Activated CD4-positive, alpha-beta T cell treated with anti-CD3 and anti-CD28 coated beads, Interleukin-2, amount 50 U/mL, for 48 hours (primary cell): ENCODE measurements at regions not wholly inside any gene's neighbourhood (a gene's known extent, or its start where the extent isn't known, plus 50 kb on each side); places are given as distances from the start of the nearest gene placed in this dataset.

ENCODE experiments used
- DNase-seq, 2 experiments: peaks; one replicate each; pipeline ENCODE4 v3.0.0-alpha.2; 2020

DNA sequence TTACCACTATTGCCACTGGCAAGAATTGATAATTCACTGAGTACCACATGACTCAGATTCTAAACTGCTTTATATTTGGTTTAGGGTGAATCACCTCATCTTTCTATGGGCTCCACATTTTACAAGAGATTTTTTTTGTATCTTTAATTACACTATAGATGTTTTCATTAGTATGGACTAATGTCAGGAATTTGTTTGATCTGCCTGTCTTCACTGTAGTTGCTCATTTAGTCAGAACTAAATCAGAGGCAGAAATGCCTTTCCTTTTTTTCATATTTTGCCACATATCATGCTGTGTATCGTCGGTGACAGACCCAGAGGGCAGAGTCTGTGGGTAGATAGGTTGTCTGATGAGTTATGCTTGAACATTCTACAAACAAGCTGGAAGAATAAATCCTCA, 524.1 kb downstream of the METTL15 start:
- no peak for DNase-seq

DNA sequence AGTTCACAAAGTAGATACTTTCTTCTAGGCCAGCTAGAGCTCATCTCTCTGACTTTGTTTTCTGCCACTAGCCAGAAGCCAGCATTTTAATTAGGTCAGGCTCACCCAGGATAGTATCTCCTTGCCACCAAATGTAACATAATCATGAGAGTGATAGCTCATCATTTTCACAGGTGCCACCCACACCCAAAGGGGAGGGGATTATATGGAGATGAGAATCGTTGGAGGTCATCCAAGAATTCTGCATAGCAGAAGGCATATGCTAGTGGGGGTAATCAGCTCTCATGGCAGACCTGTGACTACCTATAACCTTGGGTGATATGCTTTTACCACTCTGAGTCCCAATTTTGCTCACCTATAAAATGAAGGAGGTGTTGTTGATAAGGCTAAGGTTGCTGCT, 523.0 kb downstream of the METTL15 start:
- no peak for DNase-seq

DNA sequence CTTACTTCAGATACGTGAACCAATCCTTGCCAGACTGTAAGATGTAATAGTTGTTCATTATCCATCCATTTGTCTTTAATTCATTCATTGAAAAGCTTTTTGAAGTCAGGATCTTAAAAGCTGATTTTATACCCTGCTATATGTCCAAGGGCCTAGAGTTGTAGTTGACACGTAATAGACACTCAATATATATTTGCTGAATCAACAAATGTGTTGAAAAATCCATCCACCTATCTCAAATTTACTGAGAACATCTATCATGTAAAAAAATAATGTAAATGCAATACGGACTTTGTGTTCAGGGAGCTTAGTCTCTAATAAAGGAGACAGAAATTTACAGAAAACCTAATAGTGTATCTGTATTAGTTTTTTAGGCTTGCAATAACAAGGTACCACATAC, 521.0 kb downstream of the METTL15 start:
- no peak for DNase-seq

DNA sequence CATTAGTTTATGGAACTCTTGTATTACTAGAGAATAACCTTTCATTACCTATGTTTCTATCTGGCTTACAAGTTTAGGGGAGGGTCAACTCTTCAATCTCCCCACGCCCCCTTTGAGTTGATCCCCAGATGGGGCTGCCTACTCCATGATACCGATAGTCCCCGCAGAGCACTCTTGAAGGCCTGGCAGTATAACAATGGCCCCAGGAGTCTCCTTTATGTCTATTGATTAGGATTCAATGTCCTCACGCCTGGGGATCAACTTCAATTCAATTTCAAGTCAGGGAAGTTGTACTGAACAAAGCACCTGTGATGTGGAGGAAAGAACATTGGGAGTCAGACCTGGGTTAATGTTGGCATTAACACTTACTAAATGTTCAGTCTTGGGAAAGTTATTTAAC, 520.2 kb downstream of the METTL15 start:
- no peak for DNase-seq

DNA sequence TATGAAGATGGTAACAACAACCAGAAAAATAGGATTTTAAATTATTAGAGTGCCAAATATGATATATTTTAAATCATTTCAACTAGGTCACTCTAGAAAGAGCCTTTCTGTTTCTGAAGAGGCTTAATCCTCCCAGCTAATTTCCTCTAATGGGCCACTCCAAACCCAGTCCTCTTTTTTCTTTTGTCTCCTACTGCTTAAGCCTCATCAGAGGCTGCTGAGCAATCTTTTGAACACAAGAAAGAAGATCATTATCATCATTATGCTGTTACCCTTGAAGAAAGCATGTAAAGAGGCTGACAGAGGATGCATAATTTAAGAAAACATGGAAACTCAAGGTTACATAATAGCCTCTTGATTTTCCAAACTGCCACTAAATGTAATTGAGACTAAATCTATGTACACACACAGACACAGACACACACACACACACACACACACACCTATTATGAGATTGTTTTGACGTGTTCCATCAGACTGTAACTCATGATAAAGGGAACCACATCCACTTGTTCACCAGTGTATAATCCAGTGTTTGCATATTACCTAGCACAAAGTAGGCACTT, 519.6 kb downstream of the METTL15 start:
- DNase-seq, result no peak

DNA sequence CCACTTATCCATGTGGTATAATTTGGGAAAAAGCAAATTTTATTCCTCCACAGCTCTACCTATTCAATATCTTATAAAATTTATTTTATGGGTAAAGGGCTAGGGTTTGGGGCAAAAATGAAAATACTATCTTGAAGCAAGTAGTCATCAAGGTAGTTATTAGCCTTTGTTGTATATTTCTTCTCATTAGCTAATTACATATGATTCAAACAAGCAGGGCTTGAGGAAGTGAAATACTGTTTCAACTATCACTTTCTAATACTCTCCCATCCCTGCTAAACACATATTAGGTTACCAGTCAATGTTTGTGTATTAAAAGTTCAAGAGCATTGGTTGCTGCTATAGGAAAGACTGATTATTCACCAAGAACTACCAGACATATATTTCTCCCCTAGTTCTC, 517.3 kb downstream of the METTL15 start:
- no peak for DNase-seq

DNA sequence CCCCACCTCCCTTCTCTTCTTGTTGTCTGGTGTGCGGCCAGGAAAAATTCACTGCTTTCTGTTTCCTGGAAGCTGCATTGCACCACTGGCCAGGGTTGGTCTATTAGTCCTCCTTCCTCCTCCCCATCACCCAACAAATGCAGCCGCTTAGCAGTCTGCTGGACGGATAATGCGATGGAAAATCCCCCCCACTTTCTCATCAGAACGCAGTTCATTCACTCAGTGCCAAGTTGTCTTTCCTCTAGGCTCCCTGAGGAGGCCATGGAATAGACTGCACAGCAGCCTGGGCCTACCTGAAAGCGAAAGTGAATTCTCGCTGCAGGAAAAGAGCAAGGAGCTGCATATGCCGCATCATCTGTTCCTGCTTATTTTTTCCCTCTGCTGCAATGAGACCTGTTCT, 513.6 kb downstream of the METTL15 start:
- DNase-seq, result no peak

DNA sequence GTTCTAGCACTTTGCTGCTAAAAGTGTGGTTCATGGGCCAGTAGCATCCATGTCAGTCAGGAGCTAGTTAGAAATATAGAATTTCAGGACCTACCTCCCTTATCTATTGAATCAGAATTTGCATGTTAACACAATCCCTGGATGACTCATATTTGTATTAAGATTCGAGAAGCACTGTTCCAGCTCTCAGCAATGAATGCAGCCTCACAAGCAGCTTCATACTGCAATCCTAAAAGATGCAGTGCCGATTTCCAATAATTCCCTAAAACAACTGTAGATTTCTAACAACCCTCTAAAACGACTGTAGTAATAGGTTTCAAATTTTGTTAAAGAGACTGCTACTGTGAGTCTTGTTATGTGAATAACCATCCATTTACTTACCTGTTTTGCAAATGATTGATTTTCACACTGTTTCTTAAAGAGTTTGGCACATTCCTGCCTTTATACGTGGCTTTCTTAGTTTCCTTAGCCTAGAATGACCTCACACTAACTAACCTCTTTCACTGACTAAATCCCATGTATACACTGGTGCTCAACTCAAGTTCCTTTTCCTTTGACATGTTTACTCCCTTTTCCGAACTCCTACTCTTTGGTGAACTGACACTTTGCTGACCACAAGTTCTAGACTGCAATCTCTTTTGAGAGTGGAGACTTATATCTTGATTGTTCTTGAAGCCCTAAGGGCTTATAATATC, 511.8 kb downstream of the METTL15 start:
- no peak for DNase-seq

DNA sequence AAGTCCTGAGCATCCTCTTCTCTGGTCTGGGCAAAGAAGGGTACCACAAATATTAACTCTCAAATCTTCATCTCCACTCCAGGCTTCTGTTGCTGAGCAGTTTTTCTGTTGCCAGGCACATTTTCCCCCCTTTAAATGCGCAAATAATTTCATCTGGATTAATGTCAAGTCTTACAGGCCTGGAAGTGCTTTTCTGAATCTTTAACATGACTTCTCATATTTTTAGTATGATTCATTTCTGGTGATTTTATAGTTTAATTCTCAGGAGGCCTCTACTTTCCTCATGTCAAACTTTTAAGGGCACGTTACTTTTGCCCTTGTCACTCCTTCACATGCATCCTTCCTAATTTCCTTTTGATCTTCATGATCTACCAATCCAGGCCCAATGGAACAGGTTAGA, 510.2 kb downstream of the METTL15 start:
- DNase-seq, result no peak

DNA sequence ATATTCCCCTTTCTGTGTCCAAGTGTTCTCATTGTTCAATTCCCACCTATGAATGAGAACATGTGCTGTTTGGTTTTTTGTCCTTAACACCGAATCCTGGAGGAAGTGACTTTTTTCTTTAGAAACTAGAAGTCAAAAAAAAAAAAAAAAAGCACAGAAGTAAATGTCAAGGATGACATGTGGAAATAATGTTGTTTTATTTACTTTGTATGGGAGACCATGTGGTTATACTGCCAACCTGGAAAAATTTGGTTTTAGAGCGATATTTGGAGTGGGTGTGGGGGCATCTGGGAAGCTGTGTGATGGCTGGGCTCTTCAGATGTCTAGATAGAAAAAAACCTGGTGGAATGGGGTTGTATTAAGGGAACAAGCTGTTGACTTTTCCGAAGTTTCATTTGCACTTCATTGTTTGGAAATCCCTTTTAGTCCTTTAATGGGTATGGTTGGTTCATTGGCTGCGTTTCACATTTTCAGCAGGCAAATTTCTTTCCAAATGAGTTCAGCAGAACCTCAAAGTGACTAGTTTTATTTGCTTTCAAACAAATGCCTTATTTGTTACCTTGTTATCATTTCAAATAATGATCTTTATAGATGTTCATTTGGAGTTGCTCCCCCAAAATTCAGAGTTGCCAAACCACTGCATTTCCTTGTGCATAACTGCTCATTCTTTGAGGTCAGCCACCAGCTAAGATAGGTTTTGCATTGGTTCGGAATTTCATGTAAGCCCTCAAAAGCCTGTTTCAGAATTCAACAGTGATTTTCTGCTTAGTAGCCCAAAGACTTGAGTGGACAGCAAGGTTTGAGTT, 508.2 kb downstream of the METTL15 start:
- no peak for DNase-seq

DNA sequence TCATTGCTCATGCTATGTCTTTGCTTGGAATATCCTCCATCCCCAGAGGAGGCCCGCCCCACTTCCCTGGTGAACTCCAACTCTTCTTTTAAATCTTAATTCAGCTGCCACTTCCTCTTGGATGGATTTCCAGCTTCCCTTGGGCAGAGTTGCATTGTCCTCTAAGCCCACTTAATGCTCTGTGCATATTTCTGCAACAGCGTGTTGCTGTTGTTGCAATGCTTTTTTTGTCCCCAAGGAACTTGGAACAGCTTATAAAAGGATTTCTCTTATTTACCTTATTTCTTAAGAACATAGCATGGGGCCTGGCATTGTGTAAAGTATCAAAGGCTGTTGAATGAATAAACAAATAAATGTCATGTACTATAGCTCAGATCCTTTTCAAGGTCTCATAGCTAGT, 507.4 kb downstream of the METTL15 start:
- no peak for DNase-seq

DNA sequence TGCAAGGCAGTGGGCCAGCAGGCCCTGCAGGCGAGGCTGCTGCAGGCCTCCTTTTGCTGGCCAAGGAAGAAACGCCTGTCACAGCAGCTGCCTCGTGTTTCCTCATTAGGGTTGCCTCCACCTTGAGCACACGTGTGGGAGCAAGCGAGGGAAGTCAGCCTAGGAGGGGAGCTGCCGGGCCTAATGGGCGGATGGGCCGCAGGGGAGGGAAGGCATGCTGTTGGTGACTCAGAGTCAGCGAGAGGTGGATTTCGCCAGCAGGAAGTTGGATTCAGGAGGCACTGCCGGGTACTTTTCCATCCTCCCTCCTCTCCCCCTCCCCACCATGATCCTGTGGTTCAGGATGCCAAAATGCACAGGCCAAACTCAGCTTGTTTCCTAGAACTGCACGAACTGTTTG, 498.7 kb downstream of the METTL15 start:
- no peak for DNase-seq

DNA sequence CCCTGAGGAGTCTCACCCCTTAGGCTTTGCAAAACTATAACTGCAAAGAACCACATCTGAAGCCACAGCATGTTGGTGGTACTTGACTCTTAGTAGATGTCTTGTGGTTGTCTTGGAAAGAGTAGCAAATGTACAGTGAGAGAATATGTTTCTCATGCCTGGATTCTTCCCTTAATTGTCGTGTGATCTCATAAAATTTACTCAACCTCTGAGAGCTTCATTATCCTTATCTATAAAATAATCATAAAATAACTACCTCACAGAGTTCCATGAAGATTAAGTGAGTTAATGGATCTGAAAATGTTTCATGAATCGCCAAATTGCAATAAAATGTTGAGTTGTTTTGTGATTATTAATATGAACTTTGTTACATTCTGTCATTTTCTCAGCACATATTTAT, 491.5 kb downstream of the METTL15 start:
- DNase-seq, result no peak

DNA sequence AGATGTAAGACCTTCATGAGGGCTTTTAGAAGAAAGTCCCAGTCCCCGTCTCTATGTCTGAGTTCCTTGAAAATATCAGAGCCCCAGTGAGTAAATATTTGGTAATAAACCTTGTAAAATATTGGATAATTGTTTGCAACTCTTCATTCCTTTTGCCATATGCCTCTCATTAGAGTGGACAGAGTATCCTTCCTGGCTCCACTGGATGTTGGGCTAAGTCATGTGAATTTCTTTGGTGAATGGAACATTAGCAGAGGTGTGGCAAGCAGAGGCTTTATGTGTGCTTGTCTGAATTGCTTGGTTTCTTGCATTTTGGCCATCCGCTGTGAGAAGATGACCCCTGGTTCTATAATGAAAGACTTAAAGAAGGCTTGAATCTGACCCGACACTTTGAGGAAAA, 490.3 kb downstream of the METTL15 start:
- DNase-seq, result no peak

DNA sequence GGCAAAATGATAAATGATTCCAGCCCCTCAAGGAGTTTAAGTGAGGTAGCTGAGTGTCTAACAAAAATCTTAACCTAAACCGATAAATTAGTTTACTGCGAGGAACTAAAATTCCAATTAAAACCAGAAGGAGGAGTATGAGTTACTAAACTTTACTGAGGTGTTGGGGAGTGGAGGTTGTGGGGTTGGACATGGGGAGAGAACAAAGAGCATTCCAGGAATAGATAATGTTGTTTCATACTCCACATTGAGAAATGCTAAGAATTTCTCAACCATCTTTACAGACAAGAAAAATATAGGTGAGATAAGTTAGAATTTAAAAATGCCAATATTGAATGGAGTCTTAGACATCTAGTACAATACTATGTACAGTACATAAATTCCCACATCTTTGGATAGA, 488.6 kb downstream of the METTL15 start:
- DNase-seq, result no peak

DNA sequence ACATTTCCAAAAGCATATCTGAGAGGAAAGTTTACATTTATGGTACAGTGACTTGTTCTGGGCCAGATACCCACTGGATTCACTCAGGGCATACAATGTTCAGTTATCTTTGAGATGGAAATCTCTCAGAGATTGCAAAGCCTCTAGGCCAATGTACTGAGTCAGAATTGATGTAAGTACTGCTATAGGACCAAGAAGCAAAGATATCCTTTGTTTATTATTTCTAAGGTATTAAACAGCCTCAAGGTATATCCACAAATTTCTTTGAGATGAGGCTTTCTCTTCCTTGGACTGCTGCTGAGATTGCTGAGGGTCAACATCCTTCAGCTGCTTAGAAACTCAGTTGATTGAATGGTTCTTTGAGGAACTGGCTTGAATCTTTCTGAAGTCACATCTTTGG, 484.0 kb downstream of the METTL15 start:
- no peak for DNase-seq

DNA sequence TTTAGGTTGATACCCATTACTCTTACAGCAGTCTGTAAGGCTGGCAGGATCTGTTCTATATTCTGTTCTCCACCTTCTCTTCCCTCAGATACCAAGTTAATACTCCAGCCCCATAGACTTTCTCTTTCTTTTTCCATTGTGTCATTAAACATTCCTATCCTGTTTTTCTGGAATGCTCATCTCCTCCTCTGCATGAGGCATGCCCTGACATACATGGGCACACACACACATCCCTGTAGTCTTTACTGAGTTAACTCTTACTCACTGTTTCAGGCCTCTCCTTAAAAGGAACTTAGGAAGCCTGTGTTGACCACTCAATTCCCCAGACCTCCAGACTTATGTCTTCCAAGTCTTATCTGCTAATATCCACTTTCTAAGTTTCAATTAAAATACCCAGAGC, 476.8 kb downstream of the METTL15 start:
- DNase-seq, result no peak

DNA sequence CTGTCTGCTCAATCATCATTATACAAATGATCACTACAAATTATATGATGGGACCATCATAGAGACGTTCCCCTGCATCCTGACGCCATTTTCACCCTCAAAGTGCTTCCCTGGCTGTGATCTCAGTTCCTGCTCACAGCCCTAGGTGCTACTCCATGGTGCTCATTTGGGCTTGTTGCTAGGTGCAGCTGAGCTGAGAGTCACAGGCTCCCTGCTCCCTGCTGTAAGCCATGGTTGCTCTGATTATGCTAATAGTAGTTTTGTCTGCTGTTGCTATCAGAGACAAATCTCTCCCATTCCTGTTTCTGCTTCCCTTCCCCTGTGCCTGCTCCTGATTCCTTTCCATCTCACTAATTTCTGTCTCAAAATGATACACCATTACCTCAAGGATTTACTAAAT, 474.3 kb downstream of the METTL15 start:
- DNase-seq, result no peak

DNA sequence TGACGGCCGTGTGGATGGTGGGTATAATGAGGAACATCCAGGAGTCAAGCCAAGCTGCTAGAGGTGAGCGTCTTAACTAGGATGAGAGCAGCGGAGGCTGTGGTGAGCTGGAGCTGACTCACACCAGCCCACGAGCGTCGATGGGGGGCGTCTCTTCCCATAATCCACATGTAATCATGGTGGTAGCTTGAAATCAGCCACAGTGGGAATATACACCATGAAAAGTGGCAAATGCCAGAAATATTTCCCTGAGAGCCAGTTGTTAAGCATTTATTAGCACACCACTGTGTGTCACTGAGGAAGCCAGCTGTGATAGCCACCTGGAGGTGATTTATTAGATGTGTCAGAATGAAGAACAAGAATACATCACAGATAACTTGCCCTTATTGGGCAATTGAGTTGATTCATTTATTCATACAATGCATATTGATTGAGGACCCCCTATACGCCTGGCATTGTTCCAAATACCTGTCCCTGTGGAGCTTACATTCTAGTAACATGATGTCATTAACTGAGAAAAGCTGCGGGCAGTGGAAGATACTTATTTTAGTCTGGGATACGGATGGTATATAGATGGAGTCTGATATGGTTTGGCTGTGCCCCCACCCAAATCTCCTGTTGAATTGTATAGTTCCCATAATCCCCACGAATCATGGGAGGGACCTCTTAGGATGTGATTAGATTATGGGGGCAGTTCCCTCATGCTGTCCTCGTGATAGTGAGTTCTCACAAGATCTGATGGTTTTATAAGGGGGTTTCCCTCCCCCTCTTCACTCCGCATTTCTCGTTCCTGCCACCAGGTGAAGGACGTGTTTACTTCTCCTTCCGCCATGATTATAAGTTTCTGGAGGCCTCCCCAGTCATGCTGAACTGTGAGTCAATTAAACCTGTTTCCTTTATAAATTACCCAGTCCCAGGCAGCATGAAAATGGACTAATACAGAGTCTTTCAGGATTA, 473.4 kb downstream of the METTL15 start:
- DNase-seq, result no peak

DNA sequence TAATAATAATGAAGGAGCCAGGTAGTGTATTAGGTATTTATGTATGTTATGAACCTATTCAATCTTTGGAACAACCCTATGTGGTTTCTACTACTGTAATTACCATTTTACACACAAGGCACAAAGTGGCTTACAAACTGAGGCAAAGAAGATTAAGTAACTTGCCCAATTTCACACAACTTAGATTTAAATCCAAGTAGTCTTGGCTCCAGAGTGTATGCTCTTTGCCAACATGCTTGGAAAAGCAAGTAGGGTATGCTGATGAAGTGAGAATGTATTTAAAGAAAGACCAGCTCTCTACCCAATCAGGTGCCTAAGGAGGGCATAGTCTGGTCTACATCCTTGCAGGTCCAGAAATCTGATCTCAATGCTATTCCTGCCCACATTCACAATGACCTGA, 463.2 kb downstream of the METTL15 start:
- no peak for DNase-seq

DNA sequence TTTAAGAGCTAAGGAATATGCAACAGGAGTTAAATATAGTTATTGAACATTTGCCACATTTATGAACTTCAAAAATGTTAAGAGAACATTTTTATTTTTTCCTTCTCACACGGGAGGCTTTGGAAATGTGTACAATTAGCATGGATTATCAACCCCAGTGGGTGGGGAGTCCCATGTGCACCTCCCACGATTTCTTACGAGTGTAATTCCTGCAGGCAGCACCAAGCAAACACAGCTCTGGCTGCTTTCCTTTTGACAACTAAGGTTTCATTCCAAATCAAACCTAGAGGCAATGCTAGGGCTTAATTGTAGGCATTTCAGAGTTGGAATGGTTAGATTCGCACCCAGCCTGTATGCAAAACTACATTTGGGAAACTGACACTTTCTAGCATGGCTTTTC, 460.9 kb downstream of the METTL15 start:
- no peak for DNase-seq

DNA sequence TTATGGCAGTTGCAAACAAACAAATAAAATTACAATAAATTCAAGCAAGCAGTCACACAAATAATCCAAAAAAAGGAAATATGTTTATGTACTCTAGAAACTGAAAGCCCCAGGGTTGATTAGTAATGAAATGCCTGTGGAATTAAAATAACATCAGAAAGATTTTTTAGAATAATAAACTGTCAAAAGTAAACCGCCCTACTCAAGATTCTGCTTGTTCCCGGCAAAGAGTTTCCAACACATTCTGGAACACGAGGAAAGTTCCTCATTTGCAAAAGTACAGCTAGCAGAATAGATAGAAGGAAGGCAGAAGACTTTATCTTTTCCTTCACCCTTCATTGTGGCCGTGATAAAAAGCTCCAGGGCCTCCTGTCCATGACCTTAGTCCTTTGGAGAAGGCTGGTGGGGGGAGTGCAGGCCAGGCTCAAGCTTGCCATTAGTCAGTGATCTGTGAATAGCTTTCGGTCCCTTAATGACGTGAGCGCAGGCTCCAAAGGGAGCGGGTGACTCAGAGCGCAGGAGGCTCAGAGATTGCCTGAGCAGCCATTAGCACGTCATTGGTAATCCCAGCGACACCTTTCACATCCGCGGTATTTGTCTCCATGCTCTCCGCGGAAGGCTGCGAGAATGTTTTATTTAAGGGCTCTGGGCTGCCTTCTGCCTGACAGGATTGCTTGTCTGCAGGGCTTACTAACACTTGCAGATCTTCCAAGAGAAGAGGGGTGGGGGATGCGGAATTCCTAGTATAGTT, 458.3 kb downstream of the METTL15 start:
- no peak for DNase-seq

DNA sequence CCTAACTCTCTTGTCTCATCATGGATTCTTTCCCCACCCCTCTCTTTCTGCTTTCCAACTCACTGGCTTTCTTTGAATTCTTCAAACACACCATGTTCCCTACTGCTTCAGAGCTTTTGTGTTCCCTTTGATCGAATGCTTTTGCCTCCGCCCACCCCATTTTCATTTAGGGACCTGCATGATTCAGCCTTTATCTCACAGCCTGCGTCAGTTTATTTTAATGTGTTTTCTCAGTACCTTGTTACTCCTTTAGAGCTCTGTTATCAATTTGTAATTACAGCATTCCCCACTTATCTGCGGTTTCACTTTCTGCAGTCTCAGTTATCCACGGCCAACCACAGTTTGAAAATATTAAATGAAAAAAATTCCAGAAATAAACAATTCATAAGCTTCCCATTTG, 451.3 kb downstream of the METTL15 start:
- no peak for DNase-seq
